GDM1 (cell line): ENCODE measurements at regions not wholly inside any gene's neighbourhood (a gene's known extent, or its start where the extent isn't known, plus 50 kb on each side); places are given as distances from the start of the nearest gene placed in this dataset.

Source experiments
- DNase-seq: peaks from one replicate; lab custom pipeline; 2025; lab: John Stamatoyannopoulos, UW

DNA sequence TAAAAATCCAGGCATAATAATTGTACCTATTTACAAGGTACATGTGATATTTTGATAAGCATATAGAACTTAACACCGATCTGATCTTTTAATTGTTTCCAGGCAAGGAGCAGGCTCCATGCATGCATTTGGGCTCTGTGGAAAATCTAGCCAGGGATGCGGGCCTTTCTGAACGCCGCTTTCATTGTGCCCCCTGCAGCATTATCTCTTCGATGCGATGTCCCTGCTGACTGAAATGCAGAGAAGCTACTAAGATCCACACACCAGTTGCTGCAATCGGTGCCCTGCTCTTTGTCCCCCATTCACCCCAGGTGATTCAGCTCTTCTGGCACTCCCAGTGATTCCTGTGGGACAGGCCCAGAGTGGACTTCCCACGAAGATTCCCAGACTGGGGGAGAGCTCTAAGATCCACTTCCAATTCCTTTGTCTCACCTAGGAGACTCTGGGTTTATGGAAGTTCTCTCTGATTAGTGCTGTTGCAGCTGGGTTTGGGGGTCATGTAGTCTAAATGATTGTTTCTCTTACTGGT is 254.3 kb upstream of the AGA start:
- no peak for DNase-seq

- no peak for DNase-seq
Measured at GRCh38 chr4:177699365-177700213, 257.4 kb upstream of the AGA start.

DNA sequence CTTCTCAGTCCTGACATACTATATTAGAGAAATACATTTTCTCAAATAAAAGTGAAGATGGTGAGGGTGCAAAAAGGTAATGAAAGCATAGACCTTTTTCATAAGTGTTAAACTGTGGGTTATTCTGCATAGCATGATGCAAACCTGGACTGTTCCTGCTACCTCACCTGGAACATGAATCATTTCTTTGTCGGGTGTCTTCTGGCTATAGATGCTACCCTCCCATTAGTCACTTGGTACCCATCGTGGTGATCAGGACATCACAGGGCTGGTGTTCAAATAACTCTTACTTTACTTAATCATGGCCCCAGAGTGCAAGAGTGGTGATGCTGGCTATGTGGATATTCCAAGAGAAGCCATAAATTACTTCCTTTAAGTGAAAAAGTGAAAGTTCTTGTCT is 264.7 kb upstream of the AGA start:
- no peak for DNase-seq

DNA sequence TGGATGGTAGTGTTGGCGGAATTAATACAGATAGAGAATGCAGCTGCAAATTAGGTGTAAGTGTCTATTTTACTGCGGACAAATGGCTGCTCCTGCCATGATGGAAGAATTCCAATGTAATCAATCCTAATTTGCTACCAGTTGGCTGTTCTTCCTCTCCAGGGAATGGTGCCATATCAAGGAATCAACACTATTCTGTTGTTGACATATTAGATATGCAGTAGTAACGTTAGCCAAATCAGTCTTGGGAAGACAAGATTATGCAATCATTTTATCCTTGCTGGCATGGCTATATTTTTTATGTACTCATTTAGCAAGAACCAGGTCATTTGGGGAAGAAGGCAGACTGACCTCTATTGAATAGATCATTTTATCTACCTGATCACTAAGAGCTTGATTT is 271.2 kb upstream of the AGA start:
- no peak for DNase-seq

DNA sequence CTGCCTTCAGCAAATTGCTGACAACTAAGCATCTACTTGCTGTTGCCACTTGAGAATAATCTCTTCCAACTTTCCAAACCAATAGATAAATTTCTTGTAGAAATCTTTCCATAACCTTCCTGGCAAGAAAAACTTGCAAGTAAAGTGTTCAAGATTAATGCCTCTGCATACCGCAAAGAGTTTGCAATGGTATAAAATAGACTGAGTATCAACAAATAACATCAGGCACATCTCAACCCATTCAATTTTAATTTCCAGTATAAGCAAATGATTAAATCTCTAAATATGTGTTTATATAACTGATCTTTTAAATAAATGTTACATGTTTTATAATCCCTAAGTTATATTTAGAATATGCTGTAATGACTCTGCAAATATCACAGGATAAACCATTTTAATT is 275.2 kb upstream of the AGA start:
- DNase-seq: no peak

DNA sequence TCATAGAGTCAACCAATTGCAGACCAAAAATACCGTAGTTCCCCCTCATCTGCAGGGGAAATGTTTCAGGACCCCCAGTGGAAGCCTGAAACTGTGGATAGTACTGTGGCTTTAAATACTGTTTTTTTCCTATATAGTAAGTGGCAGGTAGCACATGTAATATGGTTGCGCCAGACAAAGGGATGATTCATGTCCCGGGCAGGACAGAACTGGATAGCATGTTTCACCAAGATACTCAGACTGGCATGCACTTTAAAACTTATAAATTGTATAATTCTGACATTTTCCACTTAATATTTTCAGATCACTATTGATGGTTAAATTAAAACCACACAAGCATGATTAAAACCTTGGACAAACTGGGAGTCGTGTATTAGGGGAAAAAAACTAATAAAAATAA is 276.3 kb upstream of the AGA start:
- DNase-seq: no peak

DNA sequence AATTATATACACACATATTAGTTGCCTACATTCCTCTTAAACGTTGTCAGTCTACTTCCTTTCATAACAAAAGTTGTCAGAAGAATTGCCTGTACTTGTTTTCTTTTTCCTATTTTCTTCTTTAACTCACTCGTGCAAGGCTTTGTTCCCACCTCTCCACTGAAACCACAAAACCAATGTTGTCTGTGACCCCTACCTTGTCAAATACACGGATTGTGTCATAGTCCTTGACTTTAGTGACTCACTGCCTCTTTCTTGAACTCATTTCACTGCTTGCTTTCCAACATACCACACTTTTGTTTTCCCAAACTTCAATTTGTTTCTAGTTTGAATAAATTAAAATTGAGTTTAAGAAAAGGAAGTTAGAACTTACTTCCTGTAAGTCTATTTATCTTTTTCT is 283.9 kb upstream of the AGA start:
- no peak for DNase-seq

GRCh38 chr4:177728361-177729152 is 286.3 kb upstream of the AGA start:
- no peak for DNase-seq

GRCh38 chr4:177729681-177730080 is 287.4 kb upstream of the AGA start:
- no peak for DNase-seq

DNA sequence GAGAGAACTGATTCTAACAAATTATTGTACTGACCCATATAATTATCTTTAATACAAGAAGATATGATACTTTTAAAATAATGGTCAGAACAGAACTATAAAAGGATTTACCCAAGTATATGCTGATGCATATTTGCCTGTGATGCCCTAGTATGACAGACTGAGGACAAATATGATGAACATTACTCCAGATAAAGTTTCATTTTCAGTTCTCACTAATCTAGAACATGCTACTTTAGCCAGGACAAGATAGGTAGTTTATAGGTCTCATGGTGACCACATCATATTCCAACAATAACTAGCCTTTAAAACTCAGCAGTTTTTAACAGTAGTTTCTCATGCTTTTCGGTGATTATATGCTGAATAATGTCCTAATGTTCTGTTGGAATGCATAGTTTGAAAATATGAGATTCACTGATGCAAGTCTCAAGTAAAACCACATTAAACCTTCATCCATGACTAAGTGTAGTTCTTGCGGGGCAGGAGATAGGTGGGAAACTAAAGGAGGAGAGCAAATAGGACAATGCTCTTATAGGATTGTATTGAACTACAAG is 295.2 kb upstream of the AGA start:
- DNase-seq: no peak

DNA sequence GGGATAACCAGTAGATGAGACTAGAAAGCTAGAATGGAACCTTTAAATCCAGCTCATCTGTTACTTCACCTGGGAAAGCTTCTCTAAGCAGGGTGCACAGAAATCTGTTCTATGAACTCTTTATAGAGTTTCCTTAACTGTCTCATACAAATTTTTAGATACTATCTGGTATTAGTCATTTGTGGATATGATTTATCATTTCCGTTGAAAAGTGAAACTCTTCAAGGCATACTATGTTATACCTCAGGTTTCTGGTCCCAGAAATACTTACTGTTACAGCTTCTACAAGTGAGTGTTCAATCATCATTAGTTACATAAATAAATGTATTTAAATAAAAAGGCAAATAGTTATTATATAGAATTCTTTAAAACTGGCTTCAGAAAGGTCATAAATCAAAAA is 298.3 kb upstream of the AGA start:
- DNase-seq: no peak

DNA sequence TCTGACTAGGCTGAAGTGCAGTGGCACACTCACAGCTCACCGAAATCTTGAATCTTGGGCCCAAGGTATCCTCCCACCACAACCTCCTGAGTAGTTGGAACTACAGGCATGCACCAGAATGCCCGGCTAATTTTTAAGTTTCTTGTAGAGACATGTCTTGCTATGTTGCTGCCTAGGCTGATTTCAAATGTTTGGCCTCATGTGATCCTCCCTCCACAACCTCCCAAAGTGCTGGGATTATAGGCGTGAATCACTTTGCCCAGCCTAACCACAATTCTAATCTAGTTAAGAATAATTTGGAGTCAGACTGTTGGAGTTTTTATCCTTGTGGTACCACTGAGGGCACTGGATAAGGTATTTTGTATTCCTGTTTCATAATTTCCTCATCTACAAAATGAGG is 317.5 kb upstream of the AGA start:
- DNase-seq: no peak

GRCh38 chr4:177761692-177762091 is 319.5 kb upstream of the AGA start:
- no peak for DNase-seq

DNA sequence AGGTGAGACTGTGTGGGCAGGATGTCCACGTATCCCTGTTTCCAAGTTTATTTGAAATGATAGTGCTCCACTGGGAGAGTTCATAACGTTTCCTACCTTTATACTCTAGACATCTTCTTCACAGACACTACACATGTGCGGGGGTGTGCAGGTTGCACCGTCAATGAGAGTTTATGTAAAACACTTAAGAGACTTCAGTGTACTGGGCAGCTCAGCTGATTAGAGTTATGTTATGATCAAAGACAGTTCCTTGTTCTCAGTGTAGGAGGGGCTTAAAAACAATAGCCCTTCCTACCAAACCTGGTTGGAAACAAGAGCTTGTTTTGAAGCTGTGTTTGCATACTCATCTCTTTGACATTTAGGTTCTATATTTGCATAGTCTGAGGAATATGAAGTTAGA is 326.9 kb upstream of the AGA start:
- no peak for DNase-seq

DNA sequence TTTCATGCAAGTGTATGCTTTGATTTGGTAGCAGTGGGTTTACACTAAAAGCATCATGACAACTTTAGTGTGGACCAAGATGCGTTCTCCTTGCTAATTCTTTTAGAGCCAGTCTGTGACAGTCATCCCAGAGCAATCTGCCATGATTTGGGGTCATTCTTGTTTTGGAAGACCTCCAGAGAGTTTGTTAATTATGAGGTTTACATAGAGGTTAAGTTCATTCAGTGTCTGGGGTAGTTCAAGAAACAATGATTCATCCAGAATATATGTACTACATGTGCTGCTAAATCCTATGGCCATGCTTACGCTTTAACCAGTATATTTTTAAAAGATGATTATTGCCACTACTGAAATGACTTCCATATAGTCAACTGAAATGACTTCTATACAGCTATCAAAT is 328.5 kb upstream of the AGA start:
- DNase-seq: no peak

DNA sequence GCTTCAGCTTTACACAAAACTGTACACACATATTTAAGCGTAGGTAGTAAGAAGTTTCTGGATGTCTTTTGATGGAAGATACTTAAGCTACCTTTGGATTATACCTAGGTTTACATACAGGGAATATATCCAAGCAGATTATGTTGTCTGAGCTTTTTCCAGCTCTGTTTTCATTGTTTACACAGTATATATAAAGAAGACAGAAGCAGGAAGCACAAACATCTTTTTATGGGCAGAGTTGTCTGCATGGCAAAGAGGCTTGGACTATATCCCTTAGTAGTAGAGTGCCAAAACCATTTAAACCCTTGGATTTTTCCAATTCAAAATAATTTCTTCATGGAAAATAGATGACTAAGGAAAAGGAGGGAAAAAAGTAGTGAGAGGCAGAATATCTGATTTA is 329.4 kb upstream of the AGA start:
- DNase-seq: no peak

GRCh38 chr4:177778623-177779022 is 336.4 kb upstream of the AGA start:
- DNase-seq: no peak

- DNase-seq: no peak
Measured at GRCh38 chr4:177785000-177785399, 342.8 kb upstream of the AGA start.

DNA sequence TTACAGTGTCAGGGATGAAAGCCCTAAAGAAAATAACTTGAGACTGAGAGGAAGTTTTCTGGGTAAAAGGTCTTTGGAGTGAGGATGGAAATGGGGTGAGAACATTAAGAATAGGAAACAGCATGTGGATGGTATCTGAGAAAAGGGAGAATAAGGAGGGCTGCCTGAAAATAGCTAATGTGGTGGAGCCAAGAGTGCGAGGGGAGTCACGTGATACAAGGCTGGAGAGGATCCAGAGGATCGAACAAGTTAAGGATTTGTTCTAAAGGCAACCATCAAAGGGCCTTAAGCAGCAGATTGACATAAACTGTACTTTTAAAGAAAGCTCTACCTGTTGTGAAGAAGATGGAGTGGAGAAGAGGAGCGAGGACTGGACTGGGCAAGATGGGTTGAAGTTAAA is 347.4 kb upstream of the AGA start:
- DNase-seq: no peak

DNA sequence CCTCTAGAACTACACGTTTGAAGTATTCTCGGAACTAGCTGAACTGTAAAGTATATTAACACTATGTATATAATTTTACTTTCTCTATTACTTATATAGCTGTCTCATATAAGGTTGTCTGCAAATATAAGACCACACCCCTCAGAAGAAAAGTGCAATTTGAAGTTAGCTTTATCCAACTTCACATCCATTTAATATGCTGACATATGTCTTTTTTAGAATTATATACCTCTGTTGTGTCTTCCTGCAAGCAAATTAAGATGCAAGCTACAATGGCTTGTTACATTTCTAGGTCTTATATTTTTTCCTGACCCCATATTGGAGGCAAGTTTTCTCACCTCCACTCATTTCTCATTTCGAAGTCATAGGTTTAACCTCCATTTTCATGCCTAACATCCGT is 349.0 kb upstream of the AGA start:
- no peak for DNase-seq

DNA sequence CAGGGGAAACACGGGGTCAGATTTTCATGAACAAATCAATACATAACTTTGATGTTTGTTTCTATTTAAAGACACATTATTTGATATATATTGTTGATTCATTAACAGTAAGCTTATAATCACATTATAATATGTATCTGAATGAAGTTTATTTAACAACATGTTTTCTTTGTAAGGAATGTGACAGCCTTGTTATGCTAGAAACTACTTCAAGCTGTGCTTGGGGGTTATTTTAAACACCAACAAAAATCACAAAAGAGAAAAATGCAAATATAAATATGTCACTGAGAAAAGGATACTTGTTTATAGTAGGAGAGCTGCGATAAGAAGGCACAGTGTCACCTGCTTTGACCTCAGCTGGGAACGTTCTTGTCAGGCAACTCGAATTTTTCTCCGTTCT is 354.6 kb upstream of the AGA start:
- no peak for DNase-seq

GRCh38 chr4:177798161-177798560 is 355.9 kb upstream of the AGA start:
- DNase-seq: no peak

DNA sequence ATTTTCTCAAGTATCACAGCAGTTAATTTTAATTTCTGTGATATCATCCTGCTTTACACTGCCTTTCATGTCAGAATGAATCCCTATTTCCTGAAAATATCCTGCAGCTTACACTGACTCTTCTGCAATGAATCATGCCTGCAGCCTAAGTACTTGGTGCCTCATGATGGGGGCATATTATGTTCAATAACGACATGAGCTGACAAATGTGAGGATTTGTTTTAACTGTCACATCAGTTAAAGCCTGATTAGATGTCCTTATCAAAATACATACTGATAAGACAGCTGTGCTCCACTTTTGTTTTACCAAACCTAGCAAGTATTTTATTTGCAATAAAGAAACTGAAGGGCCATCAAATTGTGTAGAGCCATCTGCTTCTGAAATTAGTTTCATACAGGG is 359.9 kb upstream of the AGA start:
- DNase-seq: no peak
